ENCODE measurements at regions not wholly inside any gene's neighbourhood (a gene's known extent, or its start where the extent isn't known, plus 50 kb on each side); places are given as distances from the start of the nearest gene placed in this dataset.

- Histone ChIP-seq H3K4me1 (no peaks in the 10 kb centered on the region), H3K27me3 (peaks cover 0 to 77% (median 56%) of the 10 kb centered on the region in 7 donors), H3K27ac (no peak overlapping the region), H3K4me3 (no peak overlapping the region), H3K36me3 (no peaks in the 10 kb centered on the region), H3K9me3 (peaks cover 0 to 9% (median 0%) of the 10 kb centered on the region in 11 donors)
- DNase-seq (no peak), ATAC-seq (no peak)
- WGBS, 2 donors = 55 to 65% methylated on average over 18 of the region's 18 CpGs
- no peak for TF ChIP-seq CTCF (IDR thresholded peaks at IDR 0.05)
- intact Hi-C loops (cut with DNase I) = no loop called here
Observed at GRCh38 chr1:30318864-30319718, 404.3 kb downstream of the MATN1 start.

- no peak overlapping the region for H3K27ac ChIP-seq
- intact Hi-C loops (cut with DNase I) = no loop called here
- H3K36me3 ChIP-seq = no peaks in the 10 kb centered on the region
- H3K4me3 ChIP-seq = no peak overlapping the region
- no peak for TF ChIP-seq CTCF (IDR thresholded peaks at IDR 0.05)
- no peaks in the 10 kb centered on the region for H3K4me1 ChIP-seq
- ATAC-seq (no peak), DNase-seq (no peak)
- H3K9me3 ChIP-seq = peaks cover 0 to 9% (median 0%) of the 10 kb centered on the region in 11 donors
- WGBS, 2 donors = 30 to 39% methylated on average over 8 of the region's 8 CpGs
- H3K27me3 ChIP-seq = peaks cover 0 to 79% (median 61%) of the 10 kb centered on the region in 7 donors
Observed at GRCh38 chr1:30318413-30318812, 405.0 kb downstream of the MATN1 start.

- intact Hi-C loops (cut with DNase I) = no loop called here
- Histone ChIP-seq H3K27me3 (peaks cover 0 to 78% (median 62%) of the 10 kb centered on the region in 7 donors), H3K36me3 (no peaks in the 10 kb centered on the region), H3K4me1 (no peaks in the 10 kb centered on the region), H3K9me3 (peaks cover 0 to 9% (median 0%) of the 10 kb centered on the region in 11 donors), H3K27ac (no peak overlapping the region), H3K4me3 (no peak overlapping the region)
- no peak for TF ChIP-seq CTCF (IDR thresholded peaks at IDR 0.05)
- DNase-seq (no peak), ATAC-seq (no peak)
- 65 to 67% methylated on average over 8 of the region's 8 CpGs for WGBS, 2 donors
Observed at GRCh38 chr1:30317921-30318320, 405.5 kb downstream of the MATN1 start.

- Histone ChIP-seq H3K36me3 (no peaks in the 10 kb centered on the region), H3K27me3 (peaks cover 0 to 83% (median 73%) of the 10 kb centered on the region in 7 donors), H3K4me1 (no peaks in the 10 kb centered on the region), H3K4me3 (no peak overlapping the region), H3K27ac (no peak overlapping the region), H3K9me3 (peaks cover 0 to 9% (median 0%) of the 10 kb centered on the region in 11 donors)
- intact Hi-C loops (cut with DNase I) = no loop called here
- ATAC-seq = no peak
- WGBS, 2 donors = 85 to 89% methylated on average over 2 of the region's 2 CpGs
- no peak for DNase-seq
- TF ChIP-seq CTCF (IDR thresholded peaks at IDR 0.05) = no peak
Observed at GRCh38 chr1:30316056-30316455, 407.3 kb downstream of the MATN1 start.

Data from heart right ventricle (tissue), 16 donors.